ENCODE measurements at regions not wholly inside any gene's neighbourhood (a gene's known extent, or its start where the extent isn't known, plus 50 kb on each side); places are given as distances from the start of the nearest gene placed in this dataset.

DNA sequence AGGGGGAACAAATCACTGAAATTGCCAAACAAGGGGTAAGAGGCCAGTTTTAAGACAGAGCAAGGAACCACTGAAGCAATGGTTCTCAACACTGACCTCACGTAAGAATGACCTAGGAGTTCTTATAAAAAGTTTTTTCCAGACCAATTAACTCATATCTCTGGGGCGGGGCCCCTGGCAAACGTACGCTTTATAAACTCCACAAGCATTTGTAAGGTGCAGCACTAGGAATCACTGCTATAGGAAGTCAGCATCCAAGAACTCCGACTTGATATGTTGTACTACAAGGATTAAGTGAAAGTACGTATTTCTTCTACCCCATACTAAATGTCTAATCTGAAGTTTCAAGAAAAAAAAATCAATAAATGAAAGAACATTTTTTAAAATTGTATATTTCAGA lies 269.9 kb downstream of the RCHY1 start:
- Histone ChIP-seq H3K9ac (ENCODE audit: insufficient read depth, low read depth, low read length) (no peak overlapping the region), H3K27ac (ENCODE audit: extremely low read length, insufficient read depth, low read length) (no peak overlapping the region), H4K20me1 (ENCODE audit: insufficient read depth, low read length) (no peaks in the 10 kb centered on the region), H3K36me3 (replicated peaks in 1 of 2; ENCODE audit: control insufficient read depth in 1 of 2, insufficient read depth in 2 of 2, low read length in 2 of 2) (no peaks in the 10 kb centered on the region), H2AFZ (ENCODE audit: low read length) (no peak overlapping the region), H3K4me2 (ENCODE audit: low read depth, low read length) (no peak overlapping the region), H3K79me2 (ENCODE audit: insufficient read depth, low read length) (no peaks in the 10 kb centered on the region), H3K9me3 (ENCODE audit: low read length) (no peaks in the 10 kb centered on the region), H3K4me3 (replicated peaks in 1 of 3; ENCODE audit: insufficient read depth in 1 of 3, low read depth in 2 of 3, low read length in 3 of 3) (no peak overlapping the region), H3K27me3 (ENCODE audit: control insufficient read depth in 1 of 2, insufficient read depth in 2 of 2, low read length in 2 of 2) (no peaks in the 10 kb centered on the region; a peak in 1 of 5 replicates), H3K4me1 (ENCODE audit: insufficient read depth, low read length) (no peaks in the 10 kb centered on the region)
- ChIA-PET POLR2A (no interaction called here), CTCF (ENCODE audit: low intra/inter-chr PET ratio, low total read pairs) (no interaction called here)
- BruUV-seq (replicated peaks): no TSS peak
- intact Hi-C loops (cut with micrococcal nuclease; ENCODE audit: unreplicated experiment) (no loop called here), in situ Hi-C loops (cut with HindIII; ENCODE audit: extremely low pct_ligation_motif_present, low pct_unique_long_range_greater_than_20kb) (no loop called here)
- 13% methylated on average over 6 of the region's 6 CpGs for WGBS (ENCODE audit: low lambda C conversion rate)
- ATAC-seq: no peak
- FAIRE-seq: no peak
- DNase-seq (ENCODE audit: low spot score): no peak
- TF ChIP-seq, protein P1, sequence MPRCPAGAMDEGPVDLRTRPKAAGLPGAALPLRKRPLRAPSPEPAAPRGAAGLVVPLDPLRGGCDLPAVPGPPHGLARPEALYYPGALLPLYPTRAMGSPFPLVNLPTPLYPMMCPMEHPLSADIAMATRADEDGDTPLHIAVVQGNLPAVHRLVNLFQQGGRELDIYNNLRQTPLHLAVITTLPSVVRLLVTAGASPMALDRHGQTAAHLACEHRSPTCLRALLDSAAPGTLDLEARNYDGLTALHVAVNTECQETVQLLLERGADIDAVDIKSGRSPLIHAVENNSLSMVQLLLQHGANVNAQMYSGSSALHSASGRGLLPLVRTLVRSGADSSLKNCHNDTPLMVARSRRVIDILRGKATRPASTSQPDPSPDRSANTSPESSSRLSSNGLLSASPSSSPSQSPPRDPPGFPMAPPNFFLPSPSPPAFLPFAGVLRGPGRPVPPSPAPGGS (CRISPR knock-in tag; IDR thresholded peaks at IDR 0.05): no peak
- TF ChIP-seq, protein P2, sequence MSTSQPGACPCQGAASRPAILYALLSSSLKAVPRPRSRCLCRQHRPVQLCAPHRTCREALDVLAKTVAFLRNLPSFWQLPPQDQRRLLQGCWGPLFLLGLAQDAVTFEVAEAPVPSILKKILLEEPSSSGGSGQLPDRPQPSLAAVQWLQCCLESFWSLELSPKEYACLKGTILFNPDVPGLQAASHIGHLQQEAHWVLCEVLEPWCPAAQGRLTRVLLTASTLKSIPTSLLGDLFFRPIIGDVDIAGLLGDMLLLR (CRISPR knock-in tag; IDR thresholded peaks at IDR 0.05): no peak
- TF ChIP-seq, protein P3, sequence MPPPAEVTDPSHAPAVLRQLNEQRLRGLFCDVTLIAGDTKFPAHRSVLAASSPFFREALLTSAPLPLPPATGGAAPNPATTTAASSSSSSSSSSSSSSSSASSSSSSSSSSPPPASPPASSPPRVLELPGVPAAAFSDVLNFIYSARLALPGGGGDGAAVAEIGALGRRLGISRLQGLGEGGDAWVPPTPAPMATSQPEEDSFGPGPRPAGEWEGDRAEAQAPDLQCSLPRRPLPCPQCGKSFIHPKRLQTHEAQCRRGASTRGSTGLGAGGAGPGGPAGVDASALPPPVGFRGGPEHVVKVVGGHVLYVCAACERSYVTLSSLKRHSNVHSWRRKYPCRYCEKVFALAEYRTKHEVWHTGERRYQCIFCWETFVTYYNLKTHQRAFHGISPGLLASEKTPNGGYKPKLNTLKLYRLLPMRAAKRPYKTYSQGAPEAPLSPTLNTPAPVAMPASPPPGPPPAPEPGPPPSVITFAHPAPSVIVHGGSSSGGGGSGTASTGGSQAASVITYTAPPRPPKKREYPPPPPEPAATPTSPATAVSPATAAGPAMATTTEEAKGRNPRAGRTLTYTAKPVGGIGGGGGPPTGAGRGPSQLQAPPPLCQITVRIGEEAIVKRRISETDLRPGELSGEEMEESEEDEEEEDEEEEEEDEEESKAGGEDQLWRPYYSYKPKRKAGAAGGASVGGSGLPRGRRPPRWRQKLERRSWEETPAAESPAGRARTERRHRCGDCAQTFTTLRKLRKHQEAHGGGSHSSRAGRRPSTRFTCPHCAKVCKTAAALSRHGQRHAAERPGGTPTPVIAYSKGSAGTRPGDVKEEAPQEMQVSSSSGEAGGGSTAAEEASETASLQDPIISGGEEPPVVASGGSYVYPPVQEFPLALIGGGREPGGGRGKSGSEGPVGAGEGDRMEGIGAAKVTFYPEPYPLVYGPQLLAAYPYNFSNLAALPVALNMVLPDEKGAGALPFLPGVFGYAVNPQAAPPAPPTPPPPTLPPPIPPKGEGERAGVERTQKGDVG (CRISPR knock-in tag; IDR thresholded peaks at IDR 0.05; ENCODE audit: borderline replicate concordance): no peak
- TF ChIP-seq, protein P4, sequence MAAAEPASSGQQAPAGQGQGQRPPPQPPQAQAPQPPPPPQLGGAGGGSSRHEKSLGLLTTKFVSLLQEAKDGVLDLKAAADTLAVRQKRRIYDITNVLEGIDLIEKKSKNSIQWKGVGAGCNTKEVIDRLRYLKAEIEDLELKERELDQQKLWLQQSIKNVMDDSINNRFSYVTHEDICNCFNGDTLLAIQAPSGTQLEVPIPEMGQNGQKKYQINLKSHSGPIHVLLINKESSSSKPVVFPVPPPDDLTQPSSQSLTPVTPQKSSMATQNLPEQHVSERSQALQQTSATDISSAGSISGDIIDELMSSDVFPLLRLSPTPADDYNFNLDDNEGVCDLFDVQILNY (CRISPR knock-in tag; conservative IDR thresholded peaks at IDR 0.05): no peak
- TF ChIP-seq GFI1 (CRISPR knock-in tag; IDR thresholded peaks at IDR 0.05; ENCODE audit: borderline replicate concordance): no peak
- no peak for TF ChIP-seq ZNF616 (CRISPR knock-in tag; IDR thresholded peaks at IDR 0.05; ENCODE audit: low read depth)
- no peak for TF ChIP-seq ZNF7 (CRISPR knock-in tag; IDR thresholded peaks at IDR 0.05)
- no peak for TF ChIP-seq HOXA3 (CRISPR knock-in tag; IDR thresholded peaks at IDR 0.05)
- TF ChIP-seq FOXO1 (CRISPR knock-in tag; IDR thresholded peaks at IDR 0.05): no peak
- TF ChIP-seq, protein P5, sequence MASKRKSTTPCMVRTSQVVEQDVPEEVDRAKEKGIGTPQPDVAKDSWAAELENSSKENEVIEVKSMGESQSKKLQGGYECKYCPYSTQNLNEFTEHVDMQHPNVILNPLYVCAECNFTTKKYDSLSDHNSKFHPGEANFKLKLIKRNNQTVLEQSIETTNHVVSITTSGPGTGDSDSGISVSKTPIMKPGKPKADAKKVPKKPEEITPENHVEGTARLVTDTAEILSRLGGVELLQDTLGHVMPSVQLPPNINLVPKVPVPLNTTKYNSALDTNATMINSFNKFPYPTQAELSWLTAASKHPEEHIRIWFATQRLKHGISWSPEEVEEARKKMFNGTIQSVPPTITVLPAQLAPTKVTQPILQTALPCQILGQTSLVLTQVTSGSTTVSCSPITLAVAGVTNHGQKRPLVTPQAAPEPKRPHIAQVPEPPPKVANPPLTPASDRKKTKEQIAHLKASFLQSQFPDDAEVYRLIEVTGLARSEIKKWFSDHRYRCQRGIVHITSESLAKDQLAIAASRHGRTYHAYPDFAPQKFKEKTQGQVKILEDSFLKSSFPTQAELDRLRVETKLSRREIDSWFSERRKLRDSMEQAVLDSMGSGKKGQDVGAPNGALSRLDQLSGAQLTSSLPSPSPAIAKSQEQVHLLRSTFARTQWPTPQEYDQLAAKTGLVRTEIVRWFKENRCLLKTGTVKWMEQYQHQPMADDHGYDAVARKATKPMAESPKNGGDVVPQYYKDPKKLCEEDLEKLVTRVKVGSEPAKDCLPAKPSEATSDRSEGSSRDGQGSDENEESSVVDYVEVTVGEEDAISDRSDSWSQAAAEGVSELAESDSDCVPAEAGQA (IDR thresholded peaks at IDR 0.05; ENCODE audit: low read depth): no peak
- TF ChIP-seq, protein P5 (CRISPR knock-in tag; IDR thresholded peaks at IDR 0.05; ENCODE audit: borderline replicate concordance): no peak
- TF ChIP-seq, protein P6, sequence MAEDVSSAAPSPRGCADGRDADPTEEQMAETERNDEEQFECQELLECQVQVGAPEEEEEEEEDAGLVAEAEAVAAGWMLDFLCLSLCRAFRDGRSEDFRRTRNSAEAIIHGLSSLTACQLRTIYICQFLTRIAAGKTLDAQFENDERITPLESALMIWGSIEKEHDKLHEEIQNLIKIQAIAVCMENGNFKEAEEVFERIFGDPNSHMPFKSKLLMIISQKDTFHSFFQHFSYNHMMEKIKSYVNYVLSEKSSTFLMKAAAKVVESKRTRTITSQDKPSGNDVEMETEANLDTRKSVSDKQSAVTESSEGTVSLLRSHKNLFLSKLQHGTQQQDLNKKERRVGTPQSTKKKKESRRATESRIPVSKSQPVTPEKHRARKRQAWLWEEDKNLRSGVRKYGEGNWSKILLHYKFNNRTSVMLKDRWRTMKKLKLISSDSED (CRISPR knock-in tag; IDR thresholded peaks at IDR 0.05): no peak
